CD4-positive, alpha-beta T cell treated with Interleukin-10 for 1 hour (primary cell): ENCODE measurements at regions not wholly inside any gene's neighbourhood (a gene's known extent, or its start where the extent isn't known, plus 50 kb on each side); places are given as distances from the start of the nearest gene placed in this dataset.

Experiments used
- DNase-seq: peaks from one replicate; pipeline ENCODE4 v3.0.0-alpha.2; 2020

- no peak for DNase-seq
These were observed 63.1 kb upstream of the STK38L start for GRCh38 chr12:27180906-27181505.

- DNase-seq: no peak
These were observed 60.7 kb upstream of the STK38L start for GRCh38 chr12:27183342-27183741.

- peak; percentile 15 for DNase-seq
These were observed 58.7 kb upstream of the STK38L start for GRCh38 chr12:27185234-27186021.

GRCh38 chr12:27186022-27186839 lies 57.9 kb upstream of the STK38L start:
- DNase-seq: no peak

- DNase-seq: no peak
These were observed 56.4 kb upstream of the STK38L start for GRCh38 chr12:27187697-27188096.

- DNase-seq: no peak
These were observed 53.3 kb upstream of the STK38L start for GRCh38 chr12:27190761-27191160.

- DNase-seq: no peak
These were observed 52.6 kb upstream of the STK38L start for GRCh38 chr12:27191531-27191930.

- DNase-seq: no peak
These were observed 51.8 kb upstream of the STK38L start for GRCh38 chr12:27192118-27192802.

GRCh38 chr12:27193106-27193505 lies 51.0 kb upstream of the STK38L start:
- no peak for DNase-seq

- no peak for DNase-seq
These were observed 50.1 kb upstream of the STK38L start for GRCh38 chr12:27193854-27194544.
